ENCODE measurements at regions not wholly inside any gene's neighbourhood (a gene's known extent, or its start where the extent isn't known, plus 50 kb on each side); places are given as distances from the start of the nearest gene placed in this dataset.

DNA sequence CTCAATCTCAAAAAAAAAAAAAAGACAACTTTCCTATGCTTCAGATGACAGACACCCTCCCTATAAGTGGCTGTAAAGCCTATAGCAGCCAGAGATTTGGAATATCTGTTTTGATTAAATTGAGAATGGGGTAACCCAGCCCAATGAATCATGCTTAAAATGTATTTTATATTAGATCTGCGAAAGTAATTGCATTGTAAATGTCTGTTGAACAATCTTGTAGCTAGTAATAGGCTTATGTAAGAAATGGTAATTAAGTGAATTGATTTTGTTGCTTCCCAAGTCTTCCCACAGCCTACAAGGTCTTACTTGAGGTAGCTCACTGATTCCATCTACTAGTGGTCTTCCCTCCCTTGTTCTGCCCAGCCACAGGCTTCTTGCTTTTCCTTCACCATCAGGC, 590.7 kb downstream of the ACTL7B start:
- TF ChIP-seq SUZ12 (IDR thresholded peaks at IDR 0.05; ENCODE audit: extremely low read depth, insufficient read depth, insufficient read length): no peak
- TF ChIP-seq YY1 (IDR thresholded peaks at IDR 0.05; ENCODE audit: insufficient read depth, insufficient read length): no peak

Data from NT2/D1 (cell line).